IMR-90 (cell line): ENCODE measurements at regions not wholly inside any gene's neighbourhood (a gene's known extent, or its start where the extent isn't known, plus 50 kb on each side); places are given as distances from the start of the nearest gene placed in this dataset.

Experiments
- ATAC-seq: fragments of 200-7000 bp; cut with Tn5 transposase; 2 replicates; pipeline ENCODE4 v1.9.1; 2020; ENCODE audit warnings: low read depth, mild to moderate bottlenecking, moderate library complexity
- BruUV-seq: library from RNA; stranded (reverse); fragments of 400-500 nt; replicated peaks from 2 replicates; lab custom pipeline; 2021; lab: Mats Ljungman, UMichigan
- CTCF ChIA-PET: fragments of 300-600 bp; formaldehyde crosslinking; extraction: SDS; loops from one replicate; lab custom pipeline; 2021; ENCODE audit warnings: antibody characterized with exemption; lab: Yijun Ruan, JAX
- POLR2A ChIA-PET: fragments of 300-600 bp; sonication (Branson Sonifier 250); formaldehyde crosslinking; loops from one replicate; lab custom pipeline; 2022; ENCODE audit warnings: antibody characterized with exemption; ENCODE audit not compliant: unreplicated experiment; lab: Charles Lee
- DNase-seq: peaks from one replicate; pipeline ENCODE4 v3.0.0; 2013
- H2AFZ ChIP-seq: replicated peaks from 2 replicates; pipeline ENCODE3; 2013; ENCODE audit warnings: low read length, mild to moderate bottlenecking; ENCODE audit not compliant: poor library complexity
- H2AK5ac ChIP-seq: 2 replicates; pipeline ENCODE4 v1.6.1; 2013; ENCODE audit warnings: low read depth, low read length, inconsistent platforms
- H2AK9ac ChIP-seq: replicated peaks from 2 replicates; pipeline ENCODE3; 2013; ENCODE audit warnings: mild to moderate bottlenecking, low read depth, low read length, moderate library complexity; ENCODE audit not compliant: poor library complexity
- H2BK120ac ChIP-seq: 2 replicates; pipeline ENCODE4 v1.6.1; 2013; ENCODE audit warnings: low read depth, low read length, inconsistent platforms
- H2BK15ac ChIP-seq: 3 replicates; pipeline ENCODE4 v1.6.1; 2013; ENCODE audit warnings: low read depth, low read length, inconsistent platforms
- H2BK20ac ChIP-seq: 2 replicates; pipeline ENCODE4 v1.6.1; 2013; ENCODE audit warnings: low read depth, mild to moderate bottlenecking, inconsistent platforms, low read length, moderate library complexity
- H2BK5ac ChIP-seq: 2 replicates; pipeline ENCODE4 v1.6.1; 2013; ENCODE audit warnings: mild to moderate bottlenecking, low read depth, low read length, inconsistent platforms; ENCODE audit not compliant: poor library complexity, severe bottlenecking
- H3K14ac ChIP-seq: replicated peaks from 2 replicates; pipeline ENCODE4 v1.6.1; 2013; ENCODE audit warnings: low read depth, low read length, inconsistent platforms
- H3K18ac ChIP-seq: 2 replicates; pipeline ENCODE4 v1.6.1; 2013; ENCODE audit warnings: low read depth, low read length, control low read depth
- H3K23ac ChIP-seq: 2 replicates; pipeline ENCODE4 v1.6.1; 2013; ENCODE audit warnings: low read depth, low read length, inconsistent platforms
- H3K27ac ChIP-seq: 2 replicates; pipeline ENCODE4 v1.5.1; 2013; ENCODE audit warnings: mild to moderate bottlenecking, control low read depth, low read length; ENCODE audit not compliant: insufficient read depth
- H3K27me3 ChIP-seq: 2 replicates; pipeline ENCODE4 v1.6.1; 2013; ENCODE audit warnings: low read length; ENCODE audit not compliant: control insufficient read depth, insufficient read depth
- H3K36me3 ChIP-seq: 2 replicates; pipeline ENCODE4 v1.6.1; 2013; ENCODE audit warnings: low read length, mixed read lengths; ENCODE audit not compliant: control insufficient read depth, insufficient read depth
- H3K4ac ChIP-seq: 2 replicates; pipeline ENCODE4 v1.6.1; 2013; ENCODE audit warnings: low read depth, low read length, inconsistent platforms
- H3K4me1 ChIP-seq: 2 replicates; pipeline ENCODE4 v1.6.1; 2013; ENCODE audit warnings: low read length, mixed read lengths; ENCODE audit not compliant: control insufficient read depth, insufficient read depth
- H3K4me2 ChIP-seq: 2 replicates; pipeline ENCODE4 v1.6.1; 2013; ENCODE audit warnings: low read depth, mild to moderate bottlenecking, control low read depth, low read length, moderate library complexity
- H3K4me3 ChIP-seq: 2 replicates; pipeline ENCODE4 v1.5.1; 2013; ENCODE audit warnings: low read depth, mild to moderate bottlenecking, control low read depth, low read length, moderate library complexity; ENCODE audit not compliant: insufficient read depth
- H3K56ac ChIP-seq: 2 replicates; pipeline ENCODE4 v1.6.1; 2013; ENCODE audit warnings: low read length, inconsistent platforms; ENCODE audit not compliant: insufficient read depth; ENCODE audit errors: extremely low read depth
- H3K79me1 ChIP-seq, 2 experiments: 2 replicates each; pipeline ENCODE4 v1.6.1; 2013; ENCODE audit warnings: low read length in 2 of 2, inconsistent platforms in 1 of 2, low read depth in 1 of 2
- H3K9ac ChIP-seq: 2 replicates; pipeline ENCODE4 v1.6.1; 2013; ENCODE audit warnings: low read depth, low read length, control low read depth
- H3K9me1 ChIP-seq: 2 replicates; pipeline ENCODE4 v1.6.1; 2013; ENCODE audit warnings: low read length, inconsistent platforms; ENCODE audit not compliant: insufficient read depth
- H3K9me3 ChIP-seq: 2 replicates; pipeline ENCODE4 v1.6.1; 2013; ENCODE audit warnings: low read length; ENCODE audit not compliant: control insufficient read depth, insufficient read depth
- H4K20me1 ChIP-seq: 2 replicates; pipeline ENCODE4 v1.6.1; 2013; ENCODE audit warnings: low read length, inconsistent platforms; ENCODE audit not compliant: insufficient read depth
- H4K5ac ChIP-seq: 2 replicates; pipeline ENCODE4 v1.6.1; 2013; ENCODE audit warnings: mild to moderate bottlenecking, low read depth, low read length, control low read depth
- H4K8ac ChIP-seq, 2 experiments: 2 replicates each; pipeline ENCODE4 v1.6.1; 2013; ENCODE audit warnings: low read depth in 2 of 2, low read length in 2 of 2, control low read depth in 1 of 2, inconsistent platforms in 1 of 2
- H4K91ac ChIP-seq: 2 replicates; pipeline ENCODE4 v1.6.1; 2013; ENCODE audit warnings: low read depth, low read length, inconsistent platforms; ENCODE audit not compliant: insufficient read depth
- CEBPB ChIP-seq: IDR thresholded peaks from 2 replicates; pipeline ENCODE4 v1.6.1; 2012; ENCODE audit warnings: low read depth, low read length, improper control_type of control experiment
- ELK1 ChIP-seq: fragments of 150-350 bp; IDR thresholded peaks from 2 replicates; pipeline ENCODE4 v1.6.1; 2016; ENCODE audit warnings: low read depth, mild to moderate bottlenecking, low read length, moderate library complexity, borderline replicate concordance
- RFX5 ChIP-seq: IDR thresholded peaks from 2 replicates; pipeline ENCODE4 v1.8.0; 2012; ENCODE audit warnings: low read depth, mild to moderate bottlenecking, low read length, moderate library complexity
- WGBS, 2 experiments: methylation state at CpG; one replicate each; pipeline versions ENCODE4 v1.1.5 to v1.1.7; 2013; ENCODE audit warnings: missing lambda C conversion rate in 2 of 2; ENCODE audit not compliant: insufficient read length in 1 of 2; ENCODE audit errors: extremely low coverage in 2 of 2; 5-methylcytosine and 5-hydroxymethylcytosine counted together
- dilution Hi-C: fragments of 300-500 bp; cut with HindIII; formaldehyde crosslinking; loops from one replicate; pipeline ENCODE4 v1.14.3; 2018; ENCODE audit warnings: low sequenced_read_pairs; ENCODE audit not compliant: unreplicated experiment
- in situ Hi-C: fragments of 300-500 bp; cut with MboI; formaldehyde crosslinking; loops from 3 replicates; pipeline ENCODE4 v1.14.3; 2019; ENCODE audit warnings: low sequenced_read_pairs, inconsistent platforms, mixed read lengths
- intact Hi-C: fragments of 100-400 bp; cut with micrococcal nuclease; formaldehyde crosslinking; loops from 2 replicates; pipeline ENCODE4 v1.10.0; 2022

GRCh38 chr3:152037297-152037696, 163.9 kb downstream of the SUCNR1 start:
- no peak overlapping the region for H4K5ac ChIP-seq
- ATAC-seq (no peak), DNase-seq (no peak)
- no peak overlapping the region for H3K4ac ChIP-seq
- no peaks in the 10 kb centered on the region; the same call in 1 of the 2 replicates for H3K9me3 ChIP-seq
- CTCF ChIA-PET, result no interaction called here
- H3K4me1 ChIP-seq, result no peaks in the 10 kb centered on the region
- no peaks in the 10 kb centered on the region for H3K36me3 ChIP-seq
- intact Hi-C loops (no loop called here), in situ Hi-C loops (no loop called here), dilution Hi-C loops (no loop called here)
- no peaks in the 10 kb centered on the region for H3K9me1 ChIP-seq
- no peak overlapping the region for H2AK9ac ChIP-seq
- no peaks in the 10 kb centered on the region for H4K20me1 ChIP-seq
- POLR2A ChIA-PET, result no interaction called here
- TF ChIP-seq ELK1 (no peak), CEBPB (peak; percentile 66), RFX5 (no peak)
- H2BK20ac ChIP-seq, result no peak overlapping the region
- H3K56ac ChIP-seq, result no peak overlapping the region
- H4K8ac ChIP-seq, result no peak overlapping the region
- H3K23ac ChIP-seq, result no peak overlapping the region
- H2BK120ac ChIP-seq, result no peak overlapping the region
- H3K4me3 ChIP-seq, result no peak overlapping the region
- H2BK5ac ChIP-seq, result no peak overlapping the region
- BruUV-seq, result no TSS peak
- H3K14ac ChIP-seq, result no peak overlapping the region
- H3K27ac ChIP-seq, result no peak overlapping the region
- no peaks in the 10 kb centered on the region for H3K79me1 ChIP-seq
- H2AK5ac ChIP-seq, result no peak overlapping the region
- no peak overlapping the region for H2AFZ ChIP-seq
- H3K27me3 ChIP-seq, result no peaks in the 10 kb centered on the region
- no peak overlapping the region for H2BK15ac ChIP-seq
- no peak overlapping the region for H3K9ac ChIP-seq
- no peak overlapping the region for H4K91ac ChIP-seq
- no peak overlapping the region for H3K18ac ChIP-seq
- no CpG with 5 or more reads among the region's 2 CpGs for WGBS, 2 experiments
- no peak overlapping the region for H3K4me2 ChIP-seq
